CD8-positive, alpha-beta memory T cell (primary cell): ENCODE measurements at regions not wholly inside any gene's neighbourhood (a gene's known extent, or its start where the extent isn't known, plus 50 kb on each side); places are given as distances from the start of the nearest gene placed in this dataset.

Experiments
- CTCF ChIA-PET: fragments of 350-600 bp; sonication (Branson Sonifier 250); formaldehyde crosslinking; loops from one replicate; lab custom pipeline; 2021; ENCODE audit warnings: antibody characterized with exemption; lab: Charles Lee
- POLR2A ChIA-PET: fragments of 350-600 bp; sonication (Branson Sonifier 250); formaldehyde crosslinking; loops from one replicate; lab custom pipeline; 2021; ENCODE audit warnings: antibody characterized with exemption; lab: Charles Lee
- DNase-seq, 5 donors: peaks; one replicate each; pipeline versions ENCODE4 v3.0.0 to v3.0.0-alpha.2; 2020 to 2022; ENCODE audit warnings: mixed read lengths in 1 of 5
- H3K27ac ChIP-seq: one replicate; pipeline ENCODE4 v1.7.0; 2013; ENCODE audit warnings: low read depth, mild to moderate bottlenecking, low read length, moderate library complexity
- H3K27me3 ChIP-seq: 2 replicates; pipeline ENCODE4 v1.7.0; 2013; ENCODE audit warnings: low read length, mild to moderate bottlenecking; ENCODE audit not compliant: insufficient read depth, poor library complexity, severe bottlenecking
- H3K36me3 ChIP-seq: 2 replicates; pipeline ENCODE4 v1.7.0; 2013; ENCODE audit warnings: mild to moderate bottlenecking, low read length, moderate library complexity; ENCODE audit not compliant: insufficient read depth
- H3K4me1 ChIP-seq: 2 replicates; pipeline ENCODE4 v1.7.0; 2013; ENCODE audit warnings: mild to moderate bottlenecking, low read length, moderate library complexity; ENCODE audit not compliant: insufficient read depth
- H3K4me3 ChIP-seq: 2 replicates; pipeline ENCODE4 v1.7.0; 2013; ENCODE audit warnings: mild to moderate bottlenecking, low read length
- H3K9me3 ChIP-seq: 2 replicates; pipeline ENCODE4 v1.7.0; 2013; ENCODE audit warnings: mild to moderate bottlenecking, low read length
- H3K27ac Mint-ChIP-seq, 8 donors: one replicate each; pipeline ENCODE4 v1.8.0; 2020 to 2021; ENCODE audit warnings: mixed read lengths in 8 of 8, mild to moderate bottlenecking in 6 of 8, inconsistent platforms in 3 of 8, moderate library complexity in 3 of 8
- H3K27me3 Mint-ChIP-seq, 2 donors: one replicate each; pipeline ENCODE4 v1.8.0; 2020 to 2021; ENCODE audit warnings: mixed read lengths in 2 of 2, mild to moderate bottlenecking in 1 of 2, moderate library complexity in 1 of 2
- H3K36me3 Mint-ChIP-seq, 3 donors: one replicate each; pipeline ENCODE4 v1.8.0; 2020 to 2021; ENCODE audit warnings: mixed read lengths in 3 of 3, inconsistent platforms in 1 of 3, mild to moderate bottlenecking in 1 of 3
- H3K4me1 Mint-ChIP-seq, 3 donors: one replicate each; pipeline ENCODE4 v1.8.0; 2020 to 2021; ENCODE audit warnings: mixed read lengths in 3 of 3, inconsistent platforms in 1 of 3, mild to moderate bottlenecking in 1 of 3
- H3K4me3 Mint-ChIP-seq, 7 donors: one replicate each; pipeline ENCODE4 v1.8.0; 2020 to 2021; ENCODE audit warnings: mixed read lengths in 7 of 7, mild to moderate bottlenecking in 6 of 7, moderate library complexity in 4 of 7, inconsistent platforms in 2 of 7
- H3K9me3 Mint-ChIP-seq, 5 donors: one replicate each; pipeline ENCODE4 v1.8.0; 2020 to 2022; ENCODE audit warnings: mixed read lengths in 5 of 5, mild to moderate bottlenecking in 3 of 5, moderate library complexity in 2 of 5, inconsistent platforms in 1 of 5

DNA sequence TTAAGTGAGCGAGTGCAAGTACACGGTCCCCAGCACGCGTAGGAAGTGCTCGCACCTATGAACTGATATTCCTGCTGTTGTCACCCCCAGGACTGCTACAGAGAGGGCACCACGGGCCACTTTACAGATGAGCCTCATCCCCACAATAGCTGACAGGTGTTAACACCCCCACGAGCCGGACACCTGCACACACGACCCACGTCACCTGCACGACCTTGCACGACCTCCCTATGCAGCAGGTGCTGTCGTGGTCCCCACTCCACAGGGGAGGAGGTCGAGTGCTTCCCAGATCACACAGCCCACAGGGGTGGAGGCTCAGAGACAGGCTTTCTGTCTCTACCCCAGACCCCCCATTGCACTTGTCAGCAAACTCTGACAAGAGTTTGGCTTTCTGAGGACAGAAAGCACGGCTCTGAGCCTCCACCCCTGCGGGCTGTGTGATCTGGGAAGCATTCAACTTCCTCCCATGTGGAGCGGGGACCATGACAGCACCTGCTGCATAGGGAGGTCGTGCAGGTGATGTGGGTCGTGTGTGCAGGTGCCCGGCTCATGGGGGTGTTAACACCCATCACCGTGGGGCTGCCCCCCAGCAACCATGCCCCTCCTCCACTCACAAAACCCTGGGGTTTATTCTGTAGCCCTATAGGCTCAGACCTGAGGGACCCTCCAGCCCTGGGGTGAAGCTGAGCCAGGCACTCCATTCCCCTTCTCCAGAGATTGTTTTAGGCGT, 80.8 kb downstream of the MATN1 start:
- no peaks in the 10 kb centered on the region for H3K36me3 ChIP-seq
- H3K4me1 Mint-ChIP-seq = no peaks in the 10 kb centered on the region
- DNase-seq = no peak
- no peaks in the 10 kb centered on the region for H3K9me3 Mint-ChIP-seq
- no peak overlapping the region for H3K27ac Mint-ChIP-seq
- ChIA-PET CTCF (no interaction called here), POLR2A (no interaction called here)
- H3K4me3 ChIP-seq = no peak overlapping the region
- H3K27ac ChIP-seq = no peak overlapping the region
- no peaks in the 10 kb centered on the region for H3K36me3 Mint-ChIP-seq
- H3K27me3 Mint-ChIP-seq = peaks cover 21 to 45% of the 10 kb centered on the region in 2 donors
- H3K4me3 Mint-ChIP-seq = no peak overlapping the region
- no peaks in the 10 kb centered on the region for H3K9me3 ChIP-seq
- no peaks in the 10 kb centered on the region for H3K4me1 ChIP-seq
- peaks cover 3% of the 10 kb centered on the region for H3K27me3 ChIP-seq

- POLR2A ChIA-PET = no interaction called here
- peaks cover 16 to 45% of the 10 kb centered on the region in 2 donors for H3K27me3 Mint-ChIP-seq
- no peak overlapping the region for H3K4me3 Mint-ChIP-seq
- no peaks in the 10 kb centered on the region for H3K4me1 Mint-ChIP-seq
- CTCF ChIA-PET = no interaction called here
- Histone ChIP-seq H3K4me3 (no peak overlapping the region), H3K9me3 (no peaks in the 10 kb centered on the region), H3K27me3 (peaks cover 3% of the 10 kb centered on the region), H3K36me3 (no peaks in the 10 kb centered on the region), H3K27ac (no peak overlapping the region), H3K4me1 (no peaks in the 10 kb centered on the region)
- H3K36me3 Mint-ChIP-seq = no peaks in the 10 kb centered on the region
- H3K27ac Mint-ChIP-seq = no peak overlapping the region
- H3K9me3 Mint-ChIP-seq = no peaks in the 10 kb centered on the region
- no peak for DNase-seq
Measured at GRCh38 chr1:30641572-30642353, 81.6 kb downstream of the MATN1 start.

DNA sequence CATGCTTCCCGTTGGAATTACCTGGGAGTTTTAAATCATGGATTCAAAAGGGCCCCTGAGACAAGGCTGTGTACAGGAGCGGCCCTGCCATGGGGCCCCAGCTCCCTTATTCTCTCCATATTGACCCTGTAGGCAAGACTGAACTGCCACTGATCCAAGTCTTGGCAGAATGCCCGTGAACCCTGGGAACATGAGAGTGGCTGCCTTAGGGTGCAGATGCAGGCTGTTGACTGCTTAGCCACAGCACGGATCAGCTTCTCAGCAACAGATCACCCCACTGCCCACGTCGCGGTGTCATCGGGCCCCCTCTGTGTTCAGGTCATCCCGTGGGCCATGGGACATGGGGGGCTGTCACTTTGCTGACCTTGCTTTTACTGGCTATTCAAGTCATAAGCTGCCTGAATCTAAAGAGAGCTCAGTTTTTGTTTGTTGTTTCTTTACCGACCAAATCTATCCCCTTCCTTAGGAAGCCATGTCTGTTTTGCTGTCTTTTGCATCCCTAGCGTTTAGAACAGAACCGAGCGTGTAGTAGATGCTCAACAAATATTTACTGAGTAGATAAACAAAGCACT, 83.4 kb downstream of the MATN1 start:
- no peak for DNase-seq
- Histone ChIP-seq H3K4me3 (no peak overlapping the region), H3K27ac (no peak overlapping the region), H3K4me1 (no peaks in the 10 kb centered on the region), H3K9me3 (no peaks in the 10 kb centered on the region), H3K36me3 (no peaks in the 10 kb centered on the region), H3K27me3 (no peaks in the 10 kb centered on the region)
- ChIA-PET CTCF (no interaction called here), POLR2A (no interaction called here)
- Mint-ChIP-seq H3K27me3 (peaks cover 15 to 28% of the 10 kb centered on the region in 2 donors), H3K36me3 (no peaks in the 10 kb centered on the region), H3K27ac (no peak overlapping the region), H3K4me1 (no peaks in the 10 kb centered on the region), H3K4me3 (no peak overlapping the region), H3K9me3 (no peaks in the 10 kb centered on the region)

GRCh38 chr1:30638811-30639210, 84.6 kb downstream of the MATN1 start:
- no peak overlapping the region for H3K4me3 ChIP-seq
- Mint-ChIP-seq H3K27me3 (peaks cover 8 to 21% of the 10 kb centered on the region in 2 donors), H3K27ac (no peak overlapping the region), H3K4me1 (no peaks in the 10 kb centered on the region), H3K36me3 (no peaks in the 10 kb centered on the region), H3K9me3 (no peaks in the 10 kb centered on the region), H3K4me3 (no peak overlapping the region)
- POLR2A ChIA-PET = no interaction called here
- no peaks in the 10 kb centered on the region for H3K36me3 ChIP-seq
- no peak for DNase-seq
- H3K27ac ChIP-seq = no peak overlapping the region
- CTCF ChIA-PET = no interaction called here
- H3K4me1 ChIP-seq = no peaks in the 10 kb centered on the region
- no peaks in the 10 kb centered on the region for H3K9me3 ChIP-seq
- no peaks in the 10 kb centered on the region for H3K27me3 ChIP-seq

DNA sequence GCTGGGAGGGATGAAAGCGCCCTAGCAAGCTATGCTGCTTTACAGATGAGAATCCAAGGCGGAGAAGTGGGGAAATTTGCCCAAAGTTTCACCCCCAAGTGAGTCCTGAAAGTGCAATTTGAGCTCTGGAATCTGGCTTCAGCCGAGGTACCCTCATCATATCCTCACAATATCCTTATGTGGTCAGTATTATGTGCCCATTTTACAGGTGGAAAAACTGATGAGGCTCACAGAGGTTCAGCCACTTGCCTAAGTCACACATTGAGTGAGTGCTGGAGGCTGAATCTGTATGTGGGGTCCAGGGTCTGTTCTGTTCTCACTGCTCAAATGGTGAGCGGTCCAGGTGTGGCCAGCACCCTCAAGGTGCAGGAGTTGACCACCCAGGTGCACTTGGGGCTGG, 85.3 kb downstream of the MATN1 start:
- H3K27ac ChIP-seq = no peak overlapping the region
- no peaks in the 10 kb centered on the region for H3K27me3 ChIP-seq
- ChIA-PET CTCF (no interaction called here), POLR2A (no interaction called here)
- H3K4me1 ChIP-seq = no peaks in the 10 kb centered on the region
- Mint-ChIP-seq H3K27ac (no peak overlapping the region), H3K36me3 (no peaks in the 10 kb centered on the region), H3K27me3 (peaks cover 5 to 18% of the 10 kb centered on the region in 2 donors), H3K9me3 (no peaks in the 10 kb centered on the region), H3K4me1 (no peaks in the 10 kb centered on the region), H3K4me3 (no peak overlapping the region)
- no peak for DNase-seq
- H3K9me3 ChIP-seq = no peaks in the 10 kb centered on the region
- no peaks in the 10 kb centered on the region for H3K36me3 ChIP-seq
- no peak overlapping the region for H3K4me3 ChIP-seq

GRCh38 chr1:30637183-30637980, 86.0 kb downstream of the MATN1 start:
- no peak for DNase-seq
- no peaks in the 10 kb centered on the region for H3K4me1 ChIP-seq
- H3K9me3 ChIP-seq = no peaks in the 10 kb centered on the region
- Mint-ChIP-seq H3K9me3 (no peaks in the 10 kb centered on the region), H3K36me3 (no peaks in the 10 kb centered on the region), H3K4me3 (no peak overlapping the region), H3K4me1 (no peaks in the 10 kb centered on the region), H3K27me3 (peaks cover 4 to 21% of the 10 kb centered on the region in 2 donors), H3K27ac (peak overlapping the region in 1 of 8 donors; percentile 10)
- CTCF ChIA-PET = no interaction called here
- no peaks in the 10 kb centered on the region for H3K27me3 ChIP-seq
- no peak overlapping the region for H3K4me3 ChIP-seq
- H3K36me3 ChIP-seq = no peaks in the 10 kb centered on the region
- POLR2A ChIA-PET = no interaction called here
- no peak overlapping the region for H3K27ac ChIP-seq

- no peak overlapping the region for H3K4me3 Mint-ChIP-seq
- Histone ChIP-seq H3K27me3 (no peaks in the 10 kb centered on the region), H3K27ac (no peak overlapping the region), H3K4me1 (no peaks in the 10 kb centered on the region), H3K9me3 (no peaks in the 10 kb centered on the region), H3K36me3 (no peaks in the 10 kb centered on the region), H3K4me3 (no peak overlapping the region)
- H3K36me3 Mint-ChIP-seq = no peaks in the 10 kb centered on the region
- DNase-seq = no peak
- no peak overlapping the region for H3K27ac Mint-ChIP-seq
- H3K4me1 Mint-ChIP-seq = no peaks in the 10 kb centered on the region
- ChIA-PET CTCF (no interaction called here), POLR2A (no interaction called here)
- H3K27me3 Mint-ChIP-seq = peaks cover 4 to 20% of the 10 kb centered on the region in 2 donors
- H3K9me3 Mint-ChIP-seq = no peaks in the 10 kb centered on the region
Measured at GRCh38 chr1:30636621-30637020, 86.8 kb downstream of the MATN1 start.
